Activated naive CD8-positive, alpha-beta T cell treated with anti-CD3 and anti-CD28 coated beads for 36 hours (primary cell): ENCODE measurements at regions not wholly inside any gene's neighbourhood (a gene's known extent, or its start where the extent isn't known, plus 50 kb on each side); places are given as distances from the start of the nearest gene placed in this dataset.

ENCODE experiments used
- DNase-seq: peaks from one replicate; pipeline ENCODE4 v3.0.0; 2021
- H3K27ac Mint-ChIP-seq: one replicate; pipeline ENCODE4 v1.8.0; 2022; ENCODE audit warnings: mild to moderate bottlenecking, moderate library complexity, mixed read lengths
- H3K27me3 Mint-ChIP-seq: one replicate; pipeline ENCODE4 v1.8.0; 2022; ENCODE audit warnings: mild to moderate bottlenecking, mixed read lengths
- H3K36me3 Mint-ChIP-seq: one replicate; pipeline ENCODE4 v1.8.0; 2021; ENCODE audit warnings: mild to moderate bottlenecking, mixed read lengths
- H3K4me1 Mint-ChIP-seq: one replicate; pipeline ENCODE4 v1.8.0; 2021; ENCODE audit warnings: mixed read lengths
- H3K4me3 Mint-ChIP-seq: one replicate; pipeline ENCODE4 v1.8.0; 2022; ENCODE audit warnings: mild to moderate bottlenecking, moderate library complexity, mixed read lengths
- H3K9me3 Mint-ChIP-seq: one replicate; pipeline ENCODE4 v1.8.0; 2022; ENCODE audit warnings: mixed read lengths

- H3K36me3 Mint-ChIP-seq: no peaks in the 10 kb centered on the region
- no peak for DNase-seq
- H3K27me3 Mint-ChIP-seq: peaks cover 9% of the 10 kb centered on the region
- no peak overlapping the region for H3K4me3 Mint-ChIP-seq
- no peak overlapping the region for H3K27ac Mint-ChIP-seq
- no peaks in the 10 kb centered on the region for H3K9me3 Mint-ChIP-seq
- H3K4me1 Mint-ChIP-seq: no peaks in the 10 kb centered on the region
Observed at GRCh38 chr2:137838255-137839092, 125.8 kb upstream of the HNMT start.

GRCh38 chr2:137842430-137842829, 121.8 kb upstream of the HNMT start:
- Mint-ChIP-seq H3K27ac (no peak overlapping the region), H3K4me1 (no peaks in the 10 kb centered on the region), H3K4me3 (no peak overlapping the region), H3K36me3 (no peaks in the 10 kb centered on the region), H3K9me3 (no peaks in the 10 kb centered on the region), H3K27me3 (peaks cover 16% of the 10 kb centered on the region)
- DNase-seq: no peak

DNA sequence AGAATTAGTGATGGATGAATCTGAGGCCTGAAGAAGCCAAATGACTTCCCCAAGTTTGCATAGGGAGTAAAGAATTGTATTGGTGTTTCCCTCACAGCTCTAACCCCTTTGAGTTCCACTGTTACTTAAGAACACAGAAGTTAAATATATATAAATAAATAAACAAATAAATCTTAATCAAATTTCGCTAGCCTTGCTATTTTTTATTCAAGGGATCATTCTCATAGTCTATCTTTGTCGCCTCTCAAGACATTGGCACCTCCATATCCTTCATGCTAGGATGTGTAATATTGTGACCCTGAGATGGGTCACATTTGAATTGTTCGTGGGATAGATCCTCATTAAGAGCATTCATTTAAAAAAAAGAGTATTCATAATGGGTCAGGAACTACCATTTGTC, 121.3 kb upstream of the HNMT start:
- DNase-seq: no peak
- H3K27ac Mint-ChIP-seq: no peak overlapping the region
- H3K27me3 Mint-ChIP-seq: peaks cover 11% of the 10 kb centered on the region
- H3K9me3 Mint-ChIP-seq: no peaks in the 10 kb centered on the region
- no peak overlapping the region for H3K4me3 Mint-ChIP-seq
- H3K36me3 Mint-ChIP-seq: no peaks in the 10 kb centered on the region
- H3K4me1 Mint-ChIP-seq: no peaks in the 10 kb centered on the region

DNA sequence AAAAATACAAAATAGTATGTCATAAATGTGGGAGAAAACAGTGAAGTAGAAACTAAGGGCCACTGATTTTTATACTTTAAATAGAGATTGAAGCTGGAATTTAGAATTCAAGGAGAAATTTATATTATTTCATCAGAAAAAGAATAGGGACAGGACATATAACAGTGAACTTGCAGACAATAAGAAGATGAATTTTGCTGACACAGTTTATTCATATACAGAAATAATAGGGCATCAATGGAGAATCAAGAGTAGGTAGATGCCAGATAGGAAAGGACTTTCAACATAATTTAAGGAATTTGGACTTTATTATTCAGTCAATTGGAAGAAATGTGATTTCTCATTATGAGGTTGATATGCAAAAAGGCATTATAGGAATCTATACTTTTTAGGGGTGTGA, 118.9 kb upstream of the HNMT start:
- Mint-ChIP-seq H3K27me3 (peaks cover 14% of the 10 kb centered on the region), H3K4me1 (no peaks in the 10 kb centered on the region), H3K27ac (no peak overlapping the region), H3K4me3 (no peak overlapping the region), H3K36me3 (no peaks in the 10 kb centered on the region), H3K9me3 (no peaks in the 10 kb centered on the region)
- DNase-seq: no peak

DNA sequence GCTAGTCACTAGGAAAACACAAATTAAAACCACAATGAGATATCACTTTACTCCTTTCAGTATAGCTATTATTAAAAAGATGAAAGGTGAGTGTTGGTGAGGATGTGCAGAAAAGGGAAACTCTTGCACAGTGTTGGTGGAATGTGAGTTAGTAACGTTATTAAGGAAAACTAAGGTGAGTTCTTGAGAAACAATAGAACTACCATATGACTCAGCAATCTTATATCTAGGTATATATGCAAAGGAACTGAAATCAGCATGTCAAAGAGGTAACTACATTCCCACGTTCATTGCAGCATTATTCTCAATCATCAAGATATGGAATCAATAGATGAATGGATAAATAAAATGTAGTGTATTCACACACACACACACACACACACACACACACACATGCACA, 117.3 kb upstream of the HNMT start:
- Mint-ChIP-seq H3K27ac (no peak overlapping the region), H3K9me3 (no peaks in the 10 kb centered on the region), H3K4me1 (no peaks in the 10 kb centered on the region), H3K4me3 (no peak overlapping the region), H3K36me3 (no peaks in the 10 kb centered on the region), H3K27me3 (peaks cover 14% of the 10 kb centered on the region)
- no peak for DNase-seq

DNA sequence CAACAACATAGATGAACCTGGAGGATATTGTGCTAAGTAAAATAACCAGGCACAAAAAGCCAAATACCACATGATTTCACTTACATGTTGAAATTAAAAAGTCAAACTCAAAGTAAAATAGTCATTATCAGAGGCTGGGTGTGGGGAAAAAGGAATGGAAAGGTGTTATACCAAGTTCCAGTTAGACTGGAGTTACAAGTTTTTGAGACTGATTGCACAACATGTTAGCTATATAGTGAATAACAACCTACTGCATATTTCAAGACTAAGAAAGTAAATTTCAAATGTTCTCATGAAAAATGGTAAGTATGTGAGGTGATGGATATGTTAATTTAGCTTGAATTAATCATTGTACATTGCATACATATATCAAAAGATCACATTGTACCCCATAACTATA, 116.8 kb upstream of the HNMT start:
- Mint-ChIP-seq H3K4me1 (no peaks in the 10 kb centered on the region), H3K36me3 (no peaks in the 10 kb centered on the region), H3K9me3 (peaks cover 1% of the 10 kb centered on the region), H3K27me3 (peaks cover 14% of the 10 kb centered on the region), H3K4me3 (no peak overlapping the region), H3K27ac (no peak overlapping the region)
- DNase-seq: no peak

DNA sequence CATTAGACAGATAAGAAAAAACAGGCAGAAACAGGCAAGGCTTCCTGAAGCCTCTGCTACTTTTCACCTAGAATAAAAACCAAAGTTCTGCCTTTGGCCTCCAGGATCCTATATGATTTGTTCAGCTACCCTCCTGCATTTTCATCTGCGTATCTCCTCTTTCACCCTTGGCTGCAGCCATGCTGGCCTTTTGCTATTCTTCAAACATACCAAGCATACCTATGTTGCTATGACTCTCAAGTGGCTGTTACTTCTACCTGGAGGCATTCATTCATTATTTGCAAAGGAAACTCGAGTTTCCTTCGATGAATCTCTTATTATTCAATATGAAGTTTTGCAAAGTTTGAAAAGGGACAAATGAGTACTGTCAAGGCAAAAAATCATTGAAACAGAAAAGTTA, 106.4 kb upstream of the HNMT start:
- no peak for DNase-seq
- H3K36me3 Mint-ChIP-seq: no peaks in the 10 kb centered on the region
- peaks cover 14% of the 10 kb centered on the region for H3K27me3 Mint-ChIP-seq
- H3K27ac Mint-ChIP-seq: no peak overlapping the region
- H3K9me3 Mint-ChIP-seq: no peaks in the 10 kb centered on the region
- H3K4me3 Mint-ChIP-seq: no peak overlapping the region
- no peaks in the 10 kb centered on the region for H3K4me1 Mint-ChIP-seq

- Mint-ChIP-seq H3K4me1 (no peaks in the 10 kb centered on the region), H3K27me3 (peaks cover 12% of the 10 kb centered on the region), H3K27ac (no peak overlapping the region), H3K4me3 (no peak overlapping the region), H3K9me3 (no peaks in the 10 kb centered on the region), H3K36me3 (no peaks in the 10 kb centered on the region)
- DNase-seq: no peak
Observed at GRCh38 chr2:137862651-137863050, 101.6 kb upstream of the HNMT start.

DNA sequence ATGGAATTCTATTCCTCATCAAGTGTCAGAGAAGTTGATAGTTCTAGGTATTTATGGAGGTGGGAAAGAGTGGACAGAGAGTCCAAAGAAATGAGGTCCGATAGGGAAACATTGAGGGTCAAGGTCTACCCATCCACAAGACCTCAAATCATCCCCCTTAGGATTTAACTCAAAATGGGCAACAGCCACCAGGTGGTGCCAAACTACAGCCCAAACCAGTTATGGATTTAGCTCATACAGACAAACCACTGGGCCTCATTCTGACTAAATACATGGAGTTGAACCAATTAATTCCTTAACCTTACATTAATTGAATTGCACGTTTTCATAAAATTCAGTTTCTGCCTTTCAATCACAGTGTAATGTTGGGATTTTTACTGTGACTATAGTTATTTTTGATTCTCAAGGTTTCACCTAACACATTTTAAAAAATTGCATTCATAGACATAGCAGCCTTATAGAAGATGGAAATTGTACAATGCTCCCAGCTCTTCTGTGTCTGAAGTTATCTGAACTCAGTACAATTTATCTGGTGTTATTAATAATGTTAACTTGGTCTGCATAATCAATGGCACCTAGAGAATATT, 98.2 kb upstream of the HNMT start:
- Mint-ChIP-seq H3K27me3 (peaks cover 5% of the 10 kb centered on the region), H3K27ac (no peak overlapping the region), H3K4me1 (no peaks in the 10 kb centered on the region), H3K4me3 (no peak overlapping the region), H3K9me3 (no peaks in the 10 kb centered on the region), H3K36me3 (no peaks in the 10 kb centered on the region)
- peak; percentile 22 for DNase-seq

DNA sequence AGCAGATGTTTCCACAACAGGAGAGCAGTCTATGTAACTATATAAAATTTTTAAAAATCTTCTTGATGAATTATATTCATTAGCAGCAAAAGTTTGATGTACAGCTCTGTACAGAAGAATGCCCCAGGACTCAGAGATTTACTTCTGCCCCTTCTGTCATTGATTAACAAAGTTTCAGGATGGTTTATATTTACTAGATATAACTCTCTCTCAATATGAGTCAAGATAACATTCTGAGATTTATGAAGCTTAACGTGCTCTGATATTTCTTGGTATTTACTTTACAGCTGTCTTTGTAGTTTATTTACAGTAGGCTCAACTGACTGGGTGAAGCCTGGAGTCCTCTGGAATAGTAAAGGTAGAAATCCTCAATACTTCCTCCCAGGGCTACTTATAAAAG, 93.6 kb upstream of the HNMT start:
- Mint-ChIP-seq H3K4me1 (no peaks in the 10 kb centered on the region), H3K27ac (no peak overlapping the region), H3K9me3 (no peaks in the 10 kb centered on the region), H3K27me3 (no peaks in the 10 kb centered on the region), H3K36me3 (no peaks in the 10 kb centered on the region), H3K4me3 (no peak overlapping the region)
- DNase-seq: no peak

DNA sequence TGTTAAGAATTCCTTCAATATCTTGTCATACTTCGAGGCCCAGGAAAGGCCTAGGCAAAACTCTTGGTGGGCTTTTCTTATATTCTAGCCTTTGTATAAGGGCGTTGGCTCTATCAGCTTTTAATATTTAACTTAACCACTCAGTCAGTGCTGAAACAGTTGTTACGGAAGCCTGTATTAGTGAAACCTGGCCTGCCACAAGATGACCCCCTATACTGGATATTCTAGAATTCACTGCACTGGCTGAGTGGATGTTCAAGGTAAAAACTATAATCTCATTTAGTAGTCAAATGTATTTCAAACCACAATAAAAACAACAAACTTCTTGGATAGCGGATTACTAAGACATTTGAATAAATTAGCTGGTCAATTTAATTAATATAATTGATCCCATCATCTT, 91.7 kb upstream of the HNMT start:
- Mint-ChIP-seq H3K9me3 (no peaks in the 10 kb centered on the region), H3K36me3 (no peaks in the 10 kb centered on the region), H3K27ac (no peak overlapping the region), H3K4me1 (no peaks in the 10 kb centered on the region), H3K4me3 (no peak overlapping the region), H3K27me3 (no peaks in the 10 kb centered on the region)
- DNase-seq: no peak

DNA sequence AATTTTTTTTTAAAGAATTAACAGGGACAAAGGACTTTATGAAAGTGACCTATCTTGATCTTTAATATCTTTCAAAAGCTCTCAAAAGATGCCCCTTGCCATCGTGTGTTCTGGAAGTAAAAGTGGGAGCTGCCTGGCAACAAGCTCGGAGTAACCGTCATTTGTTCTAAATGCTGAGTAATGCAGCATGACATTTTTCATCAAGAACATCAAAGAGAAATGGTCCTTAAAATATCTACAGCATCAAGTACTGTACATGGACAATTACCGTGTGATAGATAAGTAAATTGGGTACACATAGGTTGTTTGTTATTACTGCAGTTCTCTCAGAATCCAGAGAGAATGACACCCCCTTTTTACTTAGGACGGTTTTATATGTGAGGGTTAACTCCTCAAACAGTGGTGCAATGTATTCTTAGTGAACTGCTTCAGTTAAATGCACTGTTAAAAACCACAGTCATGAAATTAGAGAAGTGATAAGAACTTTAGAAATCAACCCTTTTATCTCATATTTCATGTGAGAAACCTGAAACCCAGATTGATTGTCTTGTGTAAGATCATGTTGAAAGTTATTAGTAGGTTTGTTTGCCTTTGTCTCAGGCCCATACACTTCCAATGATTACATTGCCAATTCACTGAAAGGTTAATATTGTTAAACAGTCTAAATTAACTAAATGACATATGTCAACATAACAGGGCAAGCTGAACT, 90.6 kb upstream of the HNMT start:
- Mint-ChIP-seq H3K27ac (no peak overlapping the region), H3K9me3 (no peaks in the 10 kb centered on the region), H3K4me1 (no peaks in the 10 kb centered on the region), H3K27me3 (no peaks in the 10 kb centered on the region), H3K36me3 (no peaks in the 10 kb centered on the region), H3K4me3 (no peak overlapping the region)
- DNase-seq: no peak

DNA sequence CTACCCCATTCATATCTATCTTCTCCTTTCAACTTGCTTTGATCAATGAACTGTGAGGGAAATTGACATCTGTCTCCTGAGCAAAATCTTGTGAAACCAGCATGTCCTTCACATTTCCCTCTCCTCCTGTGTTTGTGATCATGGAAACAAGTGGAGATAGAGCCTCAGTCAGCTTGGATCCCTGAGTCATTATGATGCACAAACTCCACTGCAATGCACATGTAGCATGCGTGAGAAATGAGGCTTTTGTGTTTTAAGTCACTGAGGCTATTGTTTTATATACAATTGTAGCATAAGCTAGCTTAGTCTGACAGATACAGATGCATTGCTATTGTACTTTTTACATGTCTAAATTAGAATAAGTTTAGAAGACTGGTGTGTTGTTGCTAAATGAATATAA, 85.2 kb upstream of the HNMT start:
- Mint-ChIP-seq H3K36me3 (no peaks in the 10 kb centered on the region), H3K9me3 (no peaks in the 10 kb centered on the region), H3K4me1 (no peaks in the 10 kb centered on the region), H3K4me3 (no peak overlapping the region), H3K27ac (no peak overlapping the region), H3K27me3 (peaks cover 3% of the 10 kb centered on the region)
- DNase-seq: no peak

DNA sequence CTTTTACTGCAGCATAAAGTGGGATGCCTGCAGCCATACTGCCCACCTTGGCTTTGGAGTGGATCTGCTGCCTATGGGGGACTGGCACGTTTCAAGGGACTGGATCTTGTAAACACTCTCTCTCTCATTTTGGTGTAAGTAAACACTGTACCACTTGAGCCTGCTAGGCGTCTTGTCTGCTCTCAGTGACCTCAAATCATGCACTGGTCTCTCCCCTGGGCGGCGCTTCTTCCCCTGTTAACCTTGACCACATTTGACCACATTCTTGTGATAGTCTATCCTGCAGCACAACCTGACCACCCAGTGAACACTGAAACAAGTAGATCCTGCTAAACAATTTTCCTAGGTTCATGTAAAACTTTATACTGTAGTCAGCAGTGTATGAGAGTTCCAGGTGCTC, 82.6 kb upstream of the HNMT start:
- DNase-seq: no peak
- Mint-ChIP-seq H3K27me3 (peaks cover 12% of the 10 kb centered on the region), H3K36me3 (no peaks in the 10 kb centered on the region), H3K27ac (no peak overlapping the region), H3K4me1 (no peaks in the 10 kb centered on the region), H3K4me3 (no peak overlapping the region), H3K9me3 (no peaks in the 10 kb centered on the region)

GRCh38 chr2:137886083-137886831, 78.0 kb upstream of the HNMT start:
- Mint-ChIP-seq H3K27ac (no peak overlapping the region), H3K36me3 (no peaks in the 10 kb centered on the region), H3K27me3 (peaks cover 26% of the 10 kb centered on the region), H3K9me3 (no peaks in the 10 kb centered on the region), H3K4me1 (no peaks in the 10 kb centered on the region), H3K4me3 (no peak overlapping the region)
- no peak for DNase-seq
